Testis (tissue), 2 donors: ENCODE measurements at regions not wholly inside any gene's neighbourhood (a gene's known extent, or its start where the extent isn't known, plus 50 kb on each side); places are given as distances from the start of the nearest gene placed in this dataset.
A peak's percentile ranks its signal among the peaks of the same experiment; 100 is the strongest.

Source experiments
- DNase-seq: peaks from one replicate; pipeline ENCODE4 v3.0.0-alpha.2; 2019
- H3K27ac ChIP-seq, 2 donors: fragments of 200-600 bp; sonication (generic); one replicate each; pipeline ENCODE4 v1.5.1; 2019
- H3K27me3 ChIP-seq: fragments of 200-600 bp; sonication (generic); one replicate; pipeline ENCODE4 v1.5.1; 2019
- H3K36me3 ChIP-seq: fragments of 200-600 bp; sonication (generic); one replicate; pipeline ENCODE4 v1.5.1; 2017; ENCODE audit warnings: low read depth; ENCODE audit errors: missing control alignments
- H3K4me1 ChIP-seq: fragments of 200-600 bp; sonication (generic); one replicate; pipeline ENCODE4 v1.5.1; 2019
- H3K4me3 ChIP-seq, 2 donors: fragments of 200-600 bp; sonication (generic); one replicate each; pipeline ENCODE4 v1.5.1; 2017 to 2019
- H3K9me3 ChIP-seq: fragments of 200-600 bp; sonication (generic); one replicate; pipeline ENCODE4 v1.5.1; 2017
- POLR2A ChIP-seq: fragments of 450-650 bp; IDR thresholded peaks from one replicate; pipeline ENCODE4 v1.6.1; 2017; ENCODE audit warnings: antibody characterized with exemption, mild to moderate bottlenecking, moderate library complexity
- WGBS, 2 donors: methylation state at CpG; one replicate each; pipeline ENCODE4 v1.1.5; 2018; 5-methylcytosine and 5-hydroxymethylcytosine counted together
- intact Hi-C: fragments of 100-400 bp; cut with DNase I; formaldehyde crosslinking; loops from one replicate; pipeline ENCODE4 v1.15.1; 2023; ENCODE audit warnings: low total_unique reads
- TF ChIP-seq, protein P1 (sequence below), 3 experiments: fragments of 450-650 bp in 2 of 3; fragments of 200-600 bp in 1 of 3; sonication (generic) in 1 of 3; IDR thresholded peaks; one replicate each; pipeline ENCODE4 v1.5.1; 2016 to 2019; ENCODE audit warnings: antibody characterized with exemption in 3 of 3, mild to moderate bottlenecking in 2 of 3, moderate library complexity in 1 of 3

DNA sequence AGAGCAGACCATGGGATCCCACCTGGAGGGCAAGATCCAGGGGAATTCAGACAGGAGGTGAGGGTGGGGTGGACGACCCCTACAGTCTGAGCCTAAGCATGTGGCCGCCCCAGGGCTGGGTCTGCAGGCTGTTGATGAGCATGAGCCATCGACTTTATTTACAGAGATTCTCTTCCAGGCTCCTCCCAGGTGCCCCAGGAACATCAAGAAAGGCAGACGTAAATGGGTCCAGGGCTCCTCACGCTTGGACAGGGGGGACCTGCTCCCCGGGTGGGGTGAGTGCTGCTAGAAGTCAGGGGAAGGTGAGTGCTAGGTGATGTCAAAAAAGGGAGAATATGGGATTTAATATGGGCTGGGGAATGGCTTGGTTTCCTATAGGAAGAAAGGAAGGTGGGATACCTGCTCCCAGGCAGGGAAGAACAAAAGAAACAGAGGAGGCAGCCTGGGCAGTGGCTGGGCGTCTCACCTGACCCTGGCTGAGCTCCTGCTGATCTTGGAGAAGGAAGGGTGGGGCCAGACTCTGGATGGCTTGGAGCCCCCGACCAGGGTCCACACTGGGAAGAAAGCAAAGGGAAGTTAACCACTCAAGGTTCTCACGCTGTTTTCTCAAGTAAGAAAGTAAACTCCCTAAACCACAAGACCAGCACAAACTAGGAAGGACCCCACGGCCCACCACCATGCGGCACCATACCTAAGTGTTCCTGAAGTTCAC is 162.1 kb upstream of the SHH start:
- intact Hi-C loops, result no loop called here
- H3K27ac ChIP-seq, result no peak overlapping the region
- no peak overlapping the region for H3K4me3 ChIP-seq
- no peaks in the 10 kb centered on the region for H3K4me1 ChIP-seq
- no peaks in the 10 kb centered on the region for H3K27me3 ChIP-seq
- H3K9me3 ChIP-seq, result no peaks in the 10 kb centered on the region
- H3K36me3 ChIP-seq, result no peaks in the 10 kb centered on the region
- peak; percentile 6 for DNase-seq
- 69 to 80% methylated on average over 11 of the region's 11 CpGs for WGBS, 2 donors
- no peak for TF ChIP-seq POLR2A
- TF ChIP-seq, protein P1, sequence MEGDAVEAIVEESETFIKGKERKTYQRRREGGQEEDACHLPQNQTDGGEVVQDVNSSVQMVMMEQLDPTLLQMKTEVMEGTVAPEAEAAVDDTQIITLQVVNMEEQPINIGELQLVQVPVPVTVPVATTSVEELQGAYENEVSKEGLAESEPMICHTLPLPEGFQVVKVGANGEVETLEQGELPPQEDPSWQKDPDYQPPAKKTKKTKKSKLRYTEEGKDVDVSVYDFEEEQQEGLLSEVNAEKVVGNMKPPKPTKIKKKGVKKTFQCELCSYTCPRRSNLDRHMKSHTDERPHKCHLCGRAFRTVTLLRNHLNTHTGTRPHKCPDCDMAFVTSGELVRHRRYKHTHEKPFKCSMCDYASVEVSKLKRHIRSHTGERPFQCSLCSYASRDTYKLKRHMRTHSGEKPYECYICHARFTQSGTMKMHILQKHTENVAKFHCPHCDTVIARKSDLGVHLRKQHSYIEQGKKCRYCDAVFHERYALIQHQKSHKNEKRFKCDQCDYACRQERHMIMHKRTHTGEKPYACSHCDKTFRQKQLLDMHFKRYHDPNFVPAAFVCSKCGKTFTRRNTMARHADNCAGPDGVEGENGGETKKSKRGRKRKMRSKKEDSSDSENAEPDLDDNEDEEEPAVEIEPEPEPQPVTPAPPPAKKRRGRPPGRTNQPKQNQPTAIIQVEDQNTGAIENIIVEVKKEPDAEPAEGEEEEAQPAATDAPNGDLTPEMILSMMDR (IDR thresholded peaks at IDR 0.05), result no peak

DNA sequence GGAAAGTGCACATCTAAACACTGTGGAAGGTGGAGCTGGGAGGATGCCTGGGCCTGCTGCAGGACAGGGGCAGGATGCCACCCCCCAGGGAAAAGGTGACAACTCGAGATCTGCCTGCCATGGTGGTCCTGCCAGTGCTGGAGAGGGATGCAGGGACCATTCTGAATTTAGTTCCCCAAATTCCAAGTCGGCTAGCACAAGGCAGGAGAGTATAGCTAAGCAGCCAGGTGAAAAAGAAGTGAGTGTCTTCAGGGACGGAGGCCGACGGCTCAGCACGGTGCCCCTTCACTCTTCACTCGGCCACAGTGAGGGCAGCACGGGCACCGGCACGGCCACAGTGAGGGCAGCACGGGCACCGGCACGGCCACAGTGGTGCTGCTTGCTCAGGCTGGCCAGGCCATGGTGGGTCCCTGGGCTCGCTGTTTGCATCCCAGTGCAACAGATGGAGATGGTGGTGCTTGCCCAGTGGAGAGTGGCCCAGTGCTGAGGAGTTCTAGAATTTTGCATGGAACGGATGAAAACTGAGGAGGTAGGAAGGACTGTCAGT is 161.3 kb upstream of the SHH start:
- intact Hi-C loops, result no loop called here

DNA sequence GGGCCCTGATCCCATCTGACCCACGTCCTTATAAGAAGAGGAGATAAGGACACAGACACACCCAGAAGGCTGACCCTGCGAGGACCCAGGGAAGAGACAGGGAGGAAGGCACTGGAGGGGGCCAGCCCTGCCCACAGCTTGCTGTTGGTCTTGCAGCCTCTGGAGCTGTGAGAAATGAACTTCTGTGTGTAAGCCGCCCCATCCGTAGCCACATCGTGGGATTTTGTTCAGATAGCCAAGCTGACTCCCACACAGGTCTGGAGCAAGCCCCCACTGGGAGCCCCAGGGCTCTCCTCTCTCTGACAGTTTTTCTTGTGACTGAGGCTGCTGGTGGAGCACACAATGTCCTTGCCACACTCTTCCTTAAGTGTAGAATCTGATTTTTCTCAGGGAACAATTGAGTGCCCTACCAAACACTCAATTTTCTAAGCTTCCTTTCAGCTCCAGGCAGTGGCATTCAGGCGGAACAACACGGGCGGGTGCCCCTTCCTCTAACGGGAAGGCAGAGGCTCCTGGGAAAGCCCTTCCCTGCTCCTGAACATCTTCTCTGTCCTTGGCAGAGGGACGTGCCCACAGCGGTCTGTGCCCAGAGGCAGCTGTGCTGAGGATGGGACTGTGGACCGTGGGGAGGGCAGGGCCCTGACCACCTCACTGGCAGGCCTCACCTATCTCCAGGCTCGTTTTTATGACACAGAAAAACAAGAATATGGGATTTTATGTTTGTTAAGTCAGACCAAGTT is 160.6 kb upstream of the SHH start:
- TF ChIP-seq, protein P1 (IDR thresholded peaks at IDR 0.05), result no peak
- TF ChIP-seq POLR2A, result no peak
- H3K36me3 ChIP-seq, result no peaks in the 10 kb centered on the region
- peak; percentile 8 for DNase-seq
- 41 to 56% methylated on average over 12 to 13 of the region's 13 CpGs for WGBS, 2 donors
- no peaks in the 10 kb centered on the region for H3K4me1 ChIP-seq
- intact Hi-C loops, result no loop called here
- H3K4me3 ChIP-seq, result no peak overlapping the region
- H3K27ac ChIP-seq, result no peak overlapping the region
- H3K9me3 ChIP-seq, result no peaks in the 10 kb centered on the region
- H3K27me3 ChIP-seq, result no peaks in the 10 kb centered on the region

More for the DNA sequence above, 161.3 kb upstream of the SHH start:
- no peaks in the 10 kb centered on the region for H3K36me3 ChIP-seq
- no peak overlapping the region for H3K4me3 ChIP-seq
- no peak overlapping the region for H3K27ac ChIP-seq
- H3K4me1 ChIP-seq, result no peaks in the 10 kb centered on the region
- no peaks in the 10 kb centered on the region for H3K27me3 ChIP-seq
- WGBS, 2 donors, result 88 to 91% methylated on average over 14 to 15 of the region's 15 CpGs
- TF ChIP-seq POLR2A, result no peak
- TF ChIP-seq, protein P1 (IDR thresholded peaks at IDR 0.05), result no peak
- peak; percentile 3 for DNase-seq
- H3K9me3 ChIP-seq, result no peaks in the 10 kb centered on the region

DNA sequence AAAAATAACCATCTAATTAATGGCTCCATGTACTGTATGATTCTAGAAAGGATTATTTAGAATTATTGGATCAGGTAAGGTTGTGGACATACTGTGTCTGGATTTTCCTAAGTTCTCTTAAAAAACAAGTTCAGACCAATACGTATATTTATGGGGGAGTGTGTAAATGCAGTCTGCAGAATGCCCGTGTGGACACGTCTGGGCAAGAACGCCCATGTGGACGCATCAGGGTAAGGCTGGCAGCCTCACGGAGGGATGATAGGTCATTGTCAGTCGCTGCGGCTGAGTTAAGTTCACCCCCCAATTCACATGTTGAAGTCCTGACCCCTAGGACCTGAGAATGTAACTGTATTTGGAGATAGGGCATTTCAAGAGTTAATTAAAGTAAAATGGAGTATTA is 160.0 kb upstream of the SHH start:
- intact Hi-C loops, result no loop called here
- TF ChIP-seq, protein P1 (IDR thresholded peaks at IDR 0.05), result no peak
- no peak for TF ChIP-seq POLR2A
- no peaks in the 10 kb centered on the region for H3K36me3 ChIP-seq
- no peak for DNase-seq
- H3K4me1 ChIP-seq, result no peaks in the 10 kb centered on the region
- no peaks in the 10 kb centered on the region for H3K27me3 ChIP-seq
- H3K4me3 ChIP-seq, result no peak overlapping the region
- WGBS, 2 donors, result 84 to 85% methylated on average over 8 of the region's 8 CpGs
- no peaks in the 10 kb centered on the region for H3K9me3 ChIP-seq
- no peak overlapping the region for H3K27ac ChIP-seq
